ENCODE measurements at regions not wholly inside any gene's neighbourhood (a gene's known extent, or its start where the extent isn't known, plus 50 kb on each side); places are given as distances from the start of the nearest gene placed in this dataset.

- no peak for TF ChIP-seq NFIC (IDR thresholded peaks at IDR 0.05)
- no peak for TF ChIP-seq CEBPB (IDR thresholded peaks at IDR 0.05)
- TF ChIP-seq REST (IDR thresholded peaks at IDR 0.05; ENCODE audit: low read depth) = no peak
- TF ChIP-seq USF1 (IDR thresholded peaks at IDR 0.05) = no peak
- no peak for TF ChIP-seq TEAD4 (IDR thresholded peaks at IDR 0.05)
- TF ChIP-seq RAD21 (IDR thresholded peaks at IDR 0.05; ENCODE audit: low read depth) = no peak
- no peak for TF ChIP-seq EP300 (IDR thresholded peaks at IDR 0.05; ENCODE audit: borderline replicate concordance)
- TF ChIP-seq EGR1 (IDR thresholded peaks at IDR 0.05) = no peak
- TF ChIP-seq MAX (IDR thresholded peaks at IDR 0.05) = no peak
- TF ChIP-seq TCF12 (IDR thresholded peaks at IDR 0.05; ENCODE audit: low read depth) = no peak
- no peak for TF ChIP-seq ZBTB7A (IDR thresholded peaks at IDR 0.05; ENCODE audit: low read depth)
- TF ChIP-seq TAF1 (IDR thresholded peaks at IDR 0.05; ENCODE audit: low read depth) = no peak
- no peak for TF ChIP-seq YY1 (IDR thresholded peaks at IDR 0.05; ENCODE audit: low read depth)
These were observed 285.8 kb upstream of the PCSK5 start for GRCh38 chr9:75604661-75605060.

GRCh38 chr9:75607521-75607920 is 283.0 kb upstream of the PCSK5 start:
- TF ChIP-seq TEAD4 (IDR thresholded peaks at IDR 0.05) = no peak
- no peak for TF ChIP-seq ZBTB7A (IDR thresholded peaks at IDR 0.05; ENCODE audit: low read depth)
- TF ChIP-seq FOXM1 (IDR thresholded peaks at IDR 0.05; ENCODE audit: borderline replicate concordance, low read depth) = no peak
- TF ChIP-seq EGR1 (IDR thresholded peaks at IDR 0.05) = no peak
- no peak for TF ChIP-seq CEBPB (IDR thresholded peaks at IDR 0.05)
- TF ChIP-seq EP300 (IDR thresholded peaks at IDR 0.05; ENCODE audit: borderline replicate concordance) = no peak
- no peak for TF ChIP-seq TAF1 (IDR thresholded peaks at IDR 0.05; ENCODE audit: low read depth)
- no peak for TF ChIP-seq CREB1 (IDR thresholded peaks at IDR 0.05; ENCODE audit: low read depth)
- no peak for TF ChIP-seq NFIC (IDR thresholded peaks at IDR 0.05)
- TF ChIP-seq USF1 (IDR thresholded peaks at IDR 0.05) = no peak
- TF ChIP-seq TCF12 (IDR thresholded peaks at IDR 0.05; ENCODE audit: low read depth) = no peak
- no peak for TF ChIP-seq RAD21 (IDR thresholded peaks at IDR 0.05; ENCODE audit: low read depth)
- TF ChIP-seq MAX (IDR thresholded peaks at IDR 0.05) = no peak
- no peak for TF ChIP-seq REST (IDR thresholded peaks at IDR 0.05; ENCODE audit: low read depth)
- TF ChIP-seq YY1 (IDR thresholded peaks at IDR 0.05; ENCODE audit: low read depth) = no peak

- TF ChIP-seq EGR1 (IDR thresholded peaks at IDR 0.05) (no peak), NFIC (IDR thresholded peaks at IDR 0.05) (no peak), FOXM1 (IDR thresholded peaks at IDR 0.05; ENCODE audit: borderline replicate concordance, low read depth) (no peak), TEAD4 (IDR thresholded peaks at IDR 0.05) (no peak), ZBTB7A (IDR thresholded peaks at IDR 0.05; ENCODE audit: low read depth) (no peak)
These were observed 281.1 kb upstream of the PCSK5 start for GRCh38 chr9:75609401-75609800.

GRCh38 chr9:75610246-75610645 is 280.2 kb upstream of the PCSK5 start:
- no peak for TF ChIP-seq EP300 (IDR thresholded peaks at IDR 0.05; ENCODE audit: borderline replicate concordance)
- no peak for TF ChIP-seq YY1 (IDR thresholded peaks at IDR 0.05; ENCODE audit: low read depth)
- no peak for TF ChIP-seq REST (IDR thresholded peaks at IDR 0.05; ENCODE audit: low read depth)
- no peak for TF ChIP-seq CREB1 (IDR thresholded peaks at IDR 0.05; ENCODE audit: low read depth)
- TF ChIP-seq TAF1 (IDR thresholded peaks at IDR 0.05; ENCODE audit: low read depth) = no peak
- no peak for TF ChIP-seq MAX (IDR thresholded peaks at IDR 0.05)
- TF ChIP-seq CEBPB (IDR thresholded peaks at IDR 0.05) = no peak
- no peak for TF ChIP-seq EGR1 (IDR thresholded peaks at IDR 0.05)
- no peak for TF ChIP-seq NFIC (IDR thresholded peaks at IDR 0.05)
- TF ChIP-seq ZBTB7A (IDR thresholded peaks at IDR 0.05; ENCODE audit: low read depth) = no peak
- no peak for TF ChIP-seq TCF12 (IDR thresholded peaks at IDR 0.05; ENCODE audit: low read depth)
- no peak for TF ChIP-seq USF1 (IDR thresholded peaks at IDR 0.05)
- TF ChIP-seq FOXM1 (IDR thresholded peaks at IDR 0.05; ENCODE audit: borderline replicate concordance, low read depth) = no peak

Measured in Ishikawa (cell line).